RWPE2 (cell line): ENCODE measurements at regions not wholly inside any gene's neighbourhood (a gene's known extent, or its start where the extent isn't known, plus 50 kb on each side); places are given as distances from the start of the nearest gene placed in this dataset.

Experiments used
- ATAC-seq: fragments of 200-7000 bp; cut with Tn5 transposase; 3 replicates; pipeline ENCODE4 v1.9.1; 2021; ENCODE audit warnings: low read depth
- DNase-seq: peaks from one replicate; pipeline ENCODE4 v3.0.0-alpha.2; 2020; ENCODE audit warnings: low spot score
- H3K27ac ChIP-seq: fragments of 450-650 bp; 2 replicates; pipeline ENCODE4 v1.5.1; 2017; ENCODE audit warnings: mild to moderate bottlenecking; ENCODE audit not compliant: poor library complexity, severe bottlenecking
- H3K27me3 ChIP-seq: fragments of 250-450 bp; sonication (Bioruptor Pico); 2 replicates; pipeline ENCODE4 v1.5.1; 2021; ENCODE audit warnings: mild to moderate bottlenecking, moderate library complexity; ENCODE audit not compliant: insufficient read depth, poor library complexity, severe bottlenecking
- H3K36me3 ChIP-seq: fragments of 250-450 bp; sonication (Bioruptor Pico); 2 replicates; pipeline ENCODE4 v1.5.1; 2020; ENCODE audit warnings: low read depth, mild to moderate bottlenecking, moderate library complexity
- H3K4me1 ChIP-seq: fragments of 250-450 bp; sonication (Bioruptor Pico); 2 replicates; pipeline ENCODE4 v1.5.1; 2021; ENCODE audit warnings: mild to moderate bottlenecking, moderate library complexity; ENCODE audit not compliant: insufficient read depth, poor library complexity, severe bottlenecking
- H3K4me3 ChIP-seq: fragments of 250-450 bp; sonication (Bioruptor Pico); 2 replicates; pipeline ENCODE4 v1.5.1; 2021; ENCODE audit warnings: mild to moderate bottlenecking, moderate library complexity; ENCODE audit not compliant: severe bottlenecking
- H3K9me3 ChIP-seq: fragments of 250-450 bp; sonication (Bioruptor Pico); 2 replicates; pipeline ENCODE4 v1.5.1; 2021; ENCODE audit warnings: mild to moderate bottlenecking, moderate library complexity; ENCODE audit not compliant: severe bottlenecking
- CTCF ChIP-seq: fragments of 450-650 bp; IDR thresholded peaks from one replicate; pipeline ENCODE4 v1.5.1; 2017; ENCODE audit warnings: mild to moderate bottlenecking, moderate library complexity; ENCODE audit not compliant: poor library complexity, severe bottlenecking

GRCh38 chr2:175744000-175744399, 258.1 kb downstream of the LNPK start:
- no peaks in the 10 kb centered on the region for H3K36me3 ChIP-seq
- no peak overlapping the region for H3K27ac ChIP-seq
- DNase-seq = no peak
- H3K27me3 ChIP-seq = no peaks in the 10 kb centered on the region
- no peaks in the 10 kb centered on the region for H3K4me1 ChIP-seq
- ATAC-seq = no peak
- no peaks in the 10 kb centered on the region for H3K9me3 ChIP-seq
- no peak for TF ChIP-seq CTCF
- no peak overlapping the region for H3K4me3 ChIP-seq

- no peak for ATAC-seq
- H3K36me3 ChIP-seq = no peaks in the 10 kb centered on the region
- no peak overlapping the region for H3K27ac ChIP-seq
- DNase-seq = no peak
- no peaks in the 10 kb centered on the region for H3K27me3 ChIP-seq
- H3K4me3 ChIP-seq = no peak overlapping the region
- no peaks in the 10 kb centered on the region for H3K4me1 ChIP-seq
- no peak for TF ChIP-seq CTCF
- no peaks in the 10 kb centered on the region for H3K9me3 ChIP-seq
Observed at GRCh38 chr2:175743011-175743410, 259.1 kb downstream of the LNPK start.

GRCh38 chr2:175742367-175742766, 259.7 kb downstream of the LNPK start:
- Histone ChIP-seq H3K4me1 (no peaks in the 10 kb centered on the region), H3K36me3 (no peaks in the 10 kb centered on the region), H3K9me3 (no peaks in the 10 kb centered on the region), H3K27ac (no peak overlapping the region), H3K27me3 (no peaks in the 10 kb centered on the region), H3K4me3 (no peak overlapping the region)
- no peak for TF ChIP-seq CTCF
- ATAC-seq = peak; percentile 46; the same call in 2 of the 3 replicates
- DNase-seq = no peak

- no peak overlapping the region for H3K4me3 ChIP-seq
- H3K27me3 ChIP-seq = no peaks in the 10 kb centered on the region
- H3K9me3 ChIP-seq = no peaks in the 10 kb centered on the region
- DNase-seq (no peak), ATAC-seq (no peak)
- no peaks in the 10 kb centered on the region for H3K4me1 ChIP-seq
- no peak for TF ChIP-seq CTCF
- H3K36me3 ChIP-seq = no peaks in the 10 kb centered on the region
- H3K27ac ChIP-seq = no peak overlapping the region
Observed at GRCh38 chr2:175741164-175741563, 260.9 kb downstream of the LNPK start.

GRCh38 chr2:175737722-175738361, 264.2 kb downstream of the LNPK start:
- Histone ChIP-seq H3K27ac (no peak overlapping the region), H3K4me3 (no peak overlapping the region), H3K4me1 (no peaks in the 10 kb centered on the region), H3K27me3 (no peaks in the 10 kb centered on the region), H3K9me3 (no peaks in the 10 kb centered on the region), H3K36me3 (no peaks in the 10 kb centered on the region)
- ATAC-seq = no peak
- TF ChIP-seq CTCF = no peak
- DNase-seq = no peak
